Lower leg skin (tissue), 3 donors: ENCODE measurements at regions not wholly inside any gene's neighbourhood (a gene's known extent, or its start where the extent isn't known, plus 50 kb on each side); places are given as distances from the start of the nearest gene placed in this dataset.
"Not testable (repeated sequence)": the region's sequence is repeated elsewhere in the genome, so short reads cannot be mapped to it uniquely, and the experiment has no call there.

Experiments
- POLR2A ChIP-seq, 2 donors: fragments of 450-650 bp; IDR thresholded peaks; one replicate each; pipeline ENCODE4 v1.6.1; 2016 to 2017; ENCODE audit warnings: antibody characterized with exemption in 2 of 2, mild to moderate bottlenecking in 1 of 2, moderate library complexity in 1 of 2
- TF ChIP-seq, protein P1 (sequence below), 3 donors: fragments of 450-650 bp; IDR thresholded peaks; one replicate each; pipeline ENCODE4 v1.5.1; 2016; ENCODE audit warnings: antibody characterized with exemption in 3 of 3, mild to moderate bottlenecking in 3 of 3, moderate library complexity in 2 of 3

DNA sequence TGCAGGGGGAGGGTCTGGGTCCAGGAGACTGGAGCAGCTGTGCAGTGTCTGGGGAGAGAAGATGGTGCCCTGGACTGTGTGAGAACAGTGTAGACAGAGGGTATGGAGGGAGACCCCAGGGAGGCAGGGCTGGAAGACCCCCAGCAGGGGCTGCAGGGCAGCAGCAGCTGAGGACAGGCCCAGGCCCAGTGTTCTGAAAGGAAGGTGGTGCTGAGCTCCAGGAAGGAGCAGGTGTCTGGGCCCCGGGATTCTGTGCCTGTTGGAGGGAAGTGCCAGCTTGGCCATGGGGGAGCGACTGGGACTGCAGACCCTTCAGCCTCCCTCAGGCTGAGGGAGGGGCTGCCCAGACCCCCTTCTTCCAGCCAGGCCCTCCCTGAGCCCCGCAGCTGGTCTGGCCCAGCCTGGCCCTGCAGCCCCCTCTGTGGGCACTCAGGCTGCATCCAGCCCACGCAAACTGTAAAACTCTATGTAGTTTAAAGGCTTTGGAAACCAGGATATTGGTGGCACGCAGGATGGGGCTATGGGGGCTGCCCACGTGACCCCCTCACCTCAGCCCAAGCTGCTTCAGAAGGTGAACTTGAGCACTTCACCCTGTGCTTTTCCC, 519.2 kb downstream of the PTPRU start:
- TF ChIP-seq, protein P1, sequence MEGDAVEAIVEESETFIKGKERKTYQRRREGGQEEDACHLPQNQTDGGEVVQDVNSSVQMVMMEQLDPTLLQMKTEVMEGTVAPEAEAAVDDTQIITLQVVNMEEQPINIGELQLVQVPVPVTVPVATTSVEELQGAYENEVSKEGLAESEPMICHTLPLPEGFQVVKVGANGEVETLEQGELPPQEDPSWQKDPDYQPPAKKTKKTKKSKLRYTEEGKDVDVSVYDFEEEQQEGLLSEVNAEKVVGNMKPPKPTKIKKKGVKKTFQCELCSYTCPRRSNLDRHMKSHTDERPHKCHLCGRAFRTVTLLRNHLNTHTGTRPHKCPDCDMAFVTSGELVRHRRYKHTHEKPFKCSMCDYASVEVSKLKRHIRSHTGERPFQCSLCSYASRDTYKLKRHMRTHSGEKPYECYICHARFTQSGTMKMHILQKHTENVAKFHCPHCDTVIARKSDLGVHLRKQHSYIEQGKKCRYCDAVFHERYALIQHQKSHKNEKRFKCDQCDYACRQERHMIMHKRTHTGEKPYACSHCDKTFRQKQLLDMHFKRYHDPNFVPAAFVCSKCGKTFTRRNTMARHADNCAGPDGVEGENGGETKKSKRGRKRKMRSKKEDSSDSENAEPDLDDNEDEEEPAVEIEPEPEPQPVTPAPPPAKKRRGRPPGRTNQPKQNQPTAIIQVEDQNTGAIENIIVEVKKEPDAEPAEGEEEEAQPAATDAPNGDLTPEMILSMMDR (IDR thresholded peaks at IDR 0.05) = not testable (repeated sequence)
- not testable (repeated sequence) for TF ChIP-seq POLR2A (IDR thresholded peaks at IDR 0.05)
